ENCODE measurements at regions not wholly inside any gene's neighbourhood (a gene's known extent, or its start where the extent isn't known, plus 50 kb on each side); places are given as distances from the start of the nearest gene placed in this dataset.

DNA sequence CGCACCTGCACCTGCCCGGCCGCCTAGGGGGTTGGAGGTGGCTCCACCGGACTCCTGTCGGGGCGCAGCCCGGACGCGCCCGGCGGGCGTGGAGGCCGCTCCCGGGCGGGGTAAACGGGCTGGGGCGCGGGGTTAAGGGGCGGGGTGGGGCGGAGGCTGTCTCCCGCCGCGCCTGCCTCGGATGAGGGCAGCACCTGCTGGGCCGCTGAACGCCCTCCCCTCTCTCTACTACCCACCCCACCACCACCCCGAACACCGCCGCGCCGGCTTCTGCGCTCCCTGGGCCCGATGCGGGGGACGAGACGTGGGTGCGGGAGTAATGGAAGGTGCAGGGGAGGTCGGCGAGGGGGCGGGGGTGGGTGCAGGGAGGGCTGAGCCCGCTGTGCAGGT is 224.8 kb upstream of the ID2 start:
- no peak for TF ChIP-seq TAF1 (IDR thresholded peaks at IDR 0.05; ENCODE audit: borderline replicate concordance, insufficient read depth, low read length)
- no peak for TF ChIP-seq POLR2AphosphoS5 (IDR thresholded peaks at IDR 0.05; ENCODE audit: low read depth, low read length)
- TF ChIP-seq SIN3A (IDR thresholded peaks at IDR 0.05; ENCODE audit: borderline replicate concordance, insufficient read depth, low read length): no peak
- no peak for TF ChIP-seq FOXP2 (optimal IDR thresholded peaks at IDR 0.05; ENCODE audit: borderline replicate concordance, extremely low read depth, extremely low read length, insufficient read depth)
- TF ChIP-seq, protein P1, sequence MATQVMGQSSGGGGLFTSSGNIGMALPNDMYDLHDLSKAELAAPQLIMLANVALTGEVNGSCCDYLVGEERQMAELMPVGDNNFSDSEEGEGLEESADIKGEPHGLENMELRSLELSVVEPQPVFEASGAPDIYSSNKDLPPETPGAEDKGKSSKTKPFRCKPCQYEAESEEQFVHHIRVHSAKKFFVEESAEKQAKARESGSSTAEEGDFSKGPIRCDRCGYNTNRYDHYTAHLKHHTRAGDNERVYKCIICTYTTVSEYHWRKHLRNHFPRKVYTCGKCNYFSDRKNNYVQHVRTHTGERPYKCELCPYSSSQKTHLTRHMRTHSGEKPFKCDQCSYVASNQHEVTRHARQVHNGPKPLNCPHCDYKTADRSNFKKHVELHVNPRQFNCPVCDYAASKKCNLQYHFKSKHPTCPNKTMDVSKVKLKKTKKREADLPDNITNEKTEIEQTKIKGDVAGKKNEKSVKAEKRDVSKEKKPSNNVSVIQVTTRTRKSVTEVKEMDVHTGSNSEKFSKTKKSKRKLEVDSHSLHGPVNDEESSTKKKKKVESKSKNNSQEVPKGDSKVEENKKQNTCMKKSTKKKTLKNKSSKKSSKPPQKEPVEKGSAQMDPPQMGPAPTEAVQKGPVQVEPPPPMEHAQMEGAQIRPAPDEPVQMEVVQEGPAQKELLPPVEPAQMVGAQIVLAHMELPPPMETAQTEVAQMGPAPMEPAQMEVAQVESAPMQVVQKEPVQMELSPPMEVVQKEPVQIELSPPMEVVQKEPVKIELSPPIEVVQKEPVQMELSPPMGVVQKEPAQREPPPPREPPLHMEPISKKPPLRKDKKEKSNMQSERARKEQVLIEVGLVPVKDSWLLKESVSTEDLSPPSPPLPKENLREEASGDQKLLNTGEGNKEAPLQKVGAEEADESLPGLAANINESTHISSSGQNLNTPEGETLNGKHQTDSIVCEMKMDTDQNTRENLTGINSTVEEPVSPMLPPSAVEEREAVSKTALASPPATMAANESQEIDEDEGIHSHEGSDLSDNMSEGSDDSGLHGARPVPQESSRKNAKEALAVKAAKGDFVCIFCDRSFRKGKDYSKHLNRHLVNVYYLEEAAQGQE (IDR thresholded peaks at IDR 0.05; ENCODE audit: insufficient read depth in 1 of 2, low read depth in 2 of 2, low read length in 2 of 2): no peak
